NCI-H446 treated with DMSO at 0.1 percent for 48 hours (cell line): ENCODE measurements at regions not wholly inside any gene's neighbourhood (a gene's known extent, or its start where the extent isn't known, plus 50 kb on each side); places are given as distances from the start of the nearest gene placed in this dataset.
A peak's percentile ranks its signal among the peaks of the same experiment; 100 is the strongest.

Experiments used
- DNase-seq: peaks from one replicate; lab custom pipeline; 2025; lab: John Stamatoyannopoulos, UW

GRCh38 chr21:24894324-24894723 lies 713.0 kb downstream of the MRPL39 start:
- DNase-seq, result no peak

- DNase-seq, result no peak
Observed at GRCh38 chr21:24890021-24890420, 717.3 kb downstream of the MRPL39 start.

- no peak for DNase-seq
Observed at GRCh38 chr21:24881506-24881905, 725.8 kb downstream of the MRPL39 start.

GRCh38 chr21:24870633-24871032 lies 736.6 kb downstream of the MRPL39 start:
- no peak for DNase-seq

GRCh38 chr21:24869862-24870261 lies 737.4 kb downstream of the MRPL39 start:
- no peak for DNase-seq

GRCh38 chr21:24868117-24868516 lies 739.2 kb downstream of the MRPL39 start:
- no peak for DNase-seq

- peak; percentile 61 for DNase-seq
Observed at GRCh38 chr21:24861471-24861870, 745.8 kb downstream of the MRPL39 start.

GRCh38 chr21:24856326-24856725 lies 751.0 kb downstream of the MRPL39 start:
- no peak for DNase-seq

- no peak for DNase-seq
Observed at GRCh38 chr21:24852610-24853195, 754.6 kb downstream of the MRPL39 start.

GRCh38 chr21:24850121-24850520 lies 757.2 kb downstream of the MRPL39 start:
- DNase-seq, result no peak

- DNase-seq, result no peak
Observed at GRCh38 chr21:24844671-24845070, 762.6 kb downstream of the MRPL39 start.

GRCh38 chr21:24840287-24840686 lies 767.0 kb downstream of the MRPL39 start:
- no peak for DNase-seq

GRCh38 chr21:24832961-24833360 lies 774.3 kb downstream of the MRPL39 start:
- DNase-seq, result no peak

GRCh38 chr21:24829397-24829796 lies 777.9 kb downstream of the MRPL39 start:
- no peak for DNase-seq

GRCh38 chr21:24826822-24827221 lies 780.5 kb downstream of the MRPL39 start:
- DNase-seq, result no peak

- no peak for DNase-seq
Observed at GRCh38 chr21:24825348-24825747, 781.9 kb downstream of the MRPL39 start.

- DNase-seq, result no peak
Observed at GRCh38 chr21:24824209-24824608, 783.1 kb downstream of the MRPL39 start.

GRCh38 chr21:24823247-24823646 lies 784.0 kb downstream of the MRPL39 start:
- DNase-seq, result no peak

GRCh38 chr21:24785033-24785432 lies 822.2 kb downstream of the MRPL39 start:
- DNase-seq, result peak; percentile 27

- DNase-seq, result no peak
Observed at GRCh38 chr21:24781146-24781545, 826.1 kb downstream of the MRPL39 start.

GRCh38 chr21:24759348-24760075 lies 847.8 kb downstream of the MRPL39 start:
- peak; percentile 30 for DNase-seq

- no peak for DNase-seq
Observed at GRCh38 chr21:24738063-24738462, 869.2 kb downstream of the MRPL39 start.

GRCh38 chr21:24737296-24737850 lies 869.9 kb downstream of the MRPL39 start:
- DNase-seq, result no peak

- DNase-seq, result no peak
Observed at GRCh38 chr21:24730661-24731060, 876.6 kb downstream of the MRPL39 start.
